Keratinocyte (primary cell): ENCODE measurements at regions not wholly inside any gene's neighbourhood (a gene's known extent, or its start where the extent isn't known, plus 50 kb on each side); places are given as distances from the start of the nearest gene placed in this dataset.

Experiments
- DNase-seq: peaks from one replicate; pipeline ENCODE4 v3.0.0-alpha.2; 2011; ENCODE audit warnings: low read depth, missing footprints, low spot score
- FAIRE-seq: peaks from 2 replicates; lab custom pipeline; 2011; peaks lifted over from hg19 to GRCh38; lab: Jason Lieb, UNC
- H2AFZ ChIP-seq: 2 replicates; pipeline ENCODE4 v1.6.0; 2012; ENCODE audit warnings: low read length, control low read depth, inconsistent platforms; ENCODE audit not compliant: control insufficient read depth
- H3K27ac ChIP-seq: 2 replicates; pipeline ENCODE4 v1.5.1; 2011; ENCODE audit warnings: low read length; ENCODE audit not compliant: control insufficient read depth, insufficient read depth
- H3K27me3 ChIP-seq: 3 replicates; pipeline ENCODE4 v1.6.0; 2011; ENCODE audit warnings: low read length; ENCODE audit not compliant: control insufficient read depth, insufficient read depth; ENCODE audit errors: extremely low read depth
- H3K36me3 ChIP-seq, 2 experiments: 2 replicates in 1 of 2; 3 replicates in 1 of 2; pipeline ENCODE4 v1.5.1; 2011; ENCODE audit warnings: low read length in 2 of 2, mild to moderate bottlenecking in 1 of 2; ENCODE audit not compliant: control insufficient read depth in 2 of 2, insufficient read depth in 2 of 2; ENCODE audit errors: extremely low read depth in 1 of 2
- H3K4me1 ChIP-seq: 3 replicates; pipeline ENCODE4 v1.5.1; 2011; ENCODE audit warnings: low read length; ENCODE audit not compliant: control insufficient read depth, insufficient read depth; ENCODE audit errors: extremely low read depth
- H3K4me2 ChIP-seq: 3 replicates; pipeline ENCODE4 v1.6.0; 2011; ENCODE audit warnings: low read depth, low read length; ENCODE audit not compliant: control insufficient read depth, insufficient read depth; ENCODE audit errors: extremely low read depth
- H3K4me3 ChIP-seq, 3 experiments: fragments of 200-600 bp in 1 of 3; sonication (generic) in 1 of 3; 2 replicates in 2 of 3; 3 replicates in 1 of 3; pipeline ENCODE4 v1.5.1; 2011 to 2016; ENCODE audit warnings: low read length in 3 of 3, mild to moderate bottlenecking in 3 of 3, control low read depth in 2 of 3, inconsistent platforms in 1 of 3, low read depth in 1 of 3, mixed read lengths in 1 of 3, mixed run types in 1 of 3, moderate library complexity in 1 of 3; ENCODE audit not compliant: control insufficient read depth in 2 of 3, insufficient read depth in 2 of 3; ENCODE audit errors: extremely low read depth in 1 of 3
- H3K79me2 ChIP-seq: 2 replicates; pipeline ENCODE4 v1.6.0; 2012; ENCODE audit warnings: low read length; ENCODE audit not compliant: control insufficient read depth, insufficient read depth
- H3K9ac ChIP-seq: 3 replicates; pipeline ENCODE4 v1.6.0; 2011; ENCODE audit warnings: low read length; ENCODE audit not compliant: control insufficient read depth, insufficient read depth; ENCODE audit errors: extremely low read depth
- H3K9me1 ChIP-seq: 3 replicates; pipeline ENCODE4 v1.6.0; 2011; ENCODE audit warnings: low read length; ENCODE audit not compliant: control insufficient read depth, insufficient read depth; ENCODE audit errors: extremely low read depth
- H3K9me3 ChIP-seq: 2 replicates; pipeline ENCODE4 v1.5.1; 2012; ENCODE audit warnings: low read depth, low read length; ENCODE audit not compliant: control insufficient read depth
- H4K20me1 ChIP-seq: 3 replicates; pipeline ENCODE4 v1.6.0; 2011; ENCODE audit warnings: low read length; ENCODE audit not compliant: control insufficient read depth, insufficient read depth; ENCODE audit errors: extremely low read depth
- CTCF ChIP-seq, 3 experiments: IDR thresholded peaks in 1 of 3; conservative IDR thresholded peaks in 1 of 3; optimal IDR thresholded peaks in 1 of 3; 2 replicates in 2 of 3; 3 replicates in 1 of 3; pipeline versions ENCODE3 to v1.5.1; 2011; ENCODE audit warnings: low read length in 3 of 3, mild to moderate bottlenecking in 3 of 3, moderate library complexity in 2 of 3, control low read depth in 1 of 3, inconsistent platforms in 1 of 3; ENCODE audit not compliant: insufficient read depth in 2 of 3; ENCODE audit errors: extremely low read depth in 1 of 3
- EZH2 ChIP-seq: IDR thresholded peaks from one replicate; pipeline ENCODE4 v1.6.1; 2012; ENCODE audit warnings: inconsistent platforms, mild to moderate bottlenecking, low read length, moderate library complexity
- dilution Hi-C: fragments of 300-500 bp; cut with MboI; formaldehyde crosslinking; loops from one replicate; pipeline ENCODE4 v1.7.0; 2020; ENCODE audit warnings: low sequenced_read_pairs; ENCODE audit not compliant: extremely low pct_ligation_motif_present

- FAIRE-seq: no peak
- H3K4me1 ChIP-seq: peaks cover 12% of the 10 kb centered on the region
- TF ChIP-seq EZH2 (no peak), CTCF (optimal IDR thresholded peaks at IDR 0.05 in 1 of 3, IDR thresholded peaks at IDR 0.05 in 1 of 3, conservative IDR thresholded peaks at IDR 0.05 in 1 of 3; ENCODE audit: extremely low read depth in 1 of 3, insufficient read depth in 2 of 3, low read length in 3 of 3) (no peak)
- H3K27ac ChIP-seq: no peak overlapping the region
- no peaks in the 10 kb centered on the region for H3K27me3 ChIP-seq
- dilution Hi-C loops: no loop called here
- no peak overlapping the region for H2AFZ ChIP-seq
- no peak overlapping the region for H3K9ac ChIP-seq
- no peaks in the 10 kb centered on the region for H3K9me1 ChIP-seq
- H3K9me3 ChIP-seq: no peaks in the 10 kb centered on the region
- H4K20me1 ChIP-seq: no peaks in the 10 kb centered on the region
- no peaks in the 10 kb centered on the region for H3K36me3 ChIP-seq
- no peak overlapping the region for H3K4me2 ChIP-seq
- no peak for DNase-seq
- no peak overlapping the region for H3K4me3 ChIP-seq
- no peaks in the 10 kb centered on the region for H3K79me2 ChIP-seq
Measured at GRCh38 chr14:97944380-97944779, 1147.2 kb downstream of the VRK1 start.

- DNase-seq (no peak), FAIRE-seq (no peak)
- no peak overlapping the region for H3K4me2 ChIP-seq
- TF ChIP-seq EZH2 (no peak), CTCF (optimal IDR thresholded peaks at IDR 0.05 in 1 of 3, IDR thresholded peaks at IDR 0.05 in 1 of 3, conservative IDR thresholded peaks at IDR 0.05 in 1 of 3; ENCODE audit: extremely low read depth in 1 of 3, insufficient read depth in 2 of 3, low read length in 3 of 3) (no peak)
- H3K79me2 ChIP-seq: no peaks in the 10 kb centered on the region
- peaks cover 12% of the 10 kb centered on the region for H3K4me1 ChIP-seq
- no peaks in the 10 kb centered on the region for H3K36me3 ChIP-seq
- dilution Hi-C loops: no loop called here
- no peak overlapping the region for H3K9ac ChIP-seq
- H3K27me3 ChIP-seq: no peaks in the 10 kb centered on the region
- no peak overlapping the region for H2AFZ ChIP-seq
- no peaks in the 10 kb centered on the region for H3K9me3 ChIP-seq
- no peaks in the 10 kb centered on the region for H3K9me1 ChIP-seq
- no peaks in the 10 kb centered on the region for H4K20me1 ChIP-seq
- no peak overlapping the region for H3K4me3 ChIP-seq
- no peak overlapping the region for H3K27ac ChIP-seq
Measured at GRCh38 chr14:97945631-97946030, 1148.4 kb downstream of the VRK1 start.
